ENCODE measurements at regions not wholly inside any gene's neighbourhood (a gene's known extent, or its start where the extent isn't known, plus 50 kb on each side); places are given as distances from the start of the nearest gene placed in this dataset.
"Not testable (repeated sequence)": the region's sequence is repeated elsewhere in the genome, so short reads cannot be mapped to it uniquely, and the experiment has no call there.

- Histone ChIP-seq H3K4me1 (ENCODE audit: control insufficient read depth, insufficient read depth, low read length) (no peaks in the 10 kb centered on the region), H3K36me3 (ENCODE audit: control insufficient read depth, insufficient read depth, low read length, severe bottlenecking) (no peaks in the 10 kb centered on the region), H3K4me3 (ENCODE audit: low read length) (no peak overlapping the region), H3K9me3 (ENCODE audit: control insufficient read depth, low read length) (no peaks in the 10 kb centered on the region), H3K27me3 (replicated peaks; ENCODE audit: control insufficient read depth, insufficient read depth, low read length) (no peaks in the 10 kb centered on the region), H3K9ac (ENCODE audit: low read length) (no peak overlapping the region)
- no peak for DNase-seq (ENCODE audit: low read depth)
Measured at GRCh38 chr5:24142341-24142740, 502.4 kb downstream of the CDH10 start.

- DNase-seq (ENCODE audit: low read depth) = no peak
- H3K36me3 ChIP-seq (ENCODE audit: control insufficient read depth, insufficient read depth, low read length, severe bottlenecking) = no peaks in the 10 kb centered on the region
- no peaks in the 10 kb centered on the region for H3K27me3 ChIP-seq (replicated peaks; ENCODE audit: control insufficient read depth, insufficient read depth, low read length)
- no peak overlapping the region for H3K4me3 ChIP-seq (ENCODE audit: low read length)
- H3K9ac ChIP-seq (ENCODE audit: low read length) = no peak overlapping the region
- H3K4me1 ChIP-seq (ENCODE audit: control insufficient read depth, insufficient read depth, low read length) = no peaks in the 10 kb centered on the region
- no peaks in the 10 kb centered on the region for H3K9me3 ChIP-seq (ENCODE audit: control insufficient read depth, low read length)
Measured at GRCh38 chr5:24145806-24146205, 499.0 kb downstream of the CDH10 start.

- Histone ChIP-seq H3K4me1 (ENCODE audit: control insufficient read depth, insufficient read depth, low read length) (no peaks in the 10 kb centered on the region), H3K27me3 (replicated peaks; ENCODE audit: control insufficient read depth, insufficient read depth, low read length) (no peaks in the 10 kb centered on the region), H3K9ac (ENCODE audit: low read length) (no peak overlapping the region), H3K9me3 (ENCODE audit: control insufficient read depth, low read length) (peaks cover 8% of the 10 kb centered on the region), H3K36me3 (ENCODE audit: control insufficient read depth, insufficient read depth, low read length, severe bottlenecking) (no peaks in the 10 kb centered on the region), H3K4me3 (ENCODE audit: low read length) (no peak overlapping the region)
- DNase-seq (ENCODE audit: low read depth) = no peak
Measured at GRCh38 chr5:24161559-24161958, 483.2 kb downstream of the CDH10 start.

GRCh38 chr5:24162343-24162742 lies 482.4 kb downstream of the CDH10 start:
- Histone ChIP-seq H3K36me3 (ENCODE audit: control insufficient read depth, insufficient read depth, low read length, severe bottlenecking) (no peaks in the 10 kb centered on the region), H3K9me3 (ENCODE audit: control insufficient read depth, low read length) (peaks cover 5% of the 10 kb centered on the region), H3K4me3 (ENCODE audit: low read length) (no peak overlapping the region), H3K4me1 (ENCODE audit: control insufficient read depth, insufficient read depth, low read length) (no peaks in the 10 kb centered on the region), H3K27me3 (replicated peaks; ENCODE audit: control insufficient read depth, insufficient read depth, low read length) (no peaks in the 10 kb centered on the region), H3K9ac (ENCODE audit: low read length) (no peak overlapping the region)
- DNase-seq (ENCODE audit: low read depth) = no peak

- no peak for DNase-seq (ENCODE audit: low read depth)
- H3K4me3 ChIP-seq (ENCODE audit: low read length) = no peak overlapping the region
Measured at GRCh38 chr5:24163091-24163490, 481.7 kb downstream of the CDH10 start.

GRCh38 chr5:24167806-24168205 lies 477.0 kb downstream of the CDH10 start:
- H3K9me3 ChIP-seq (ENCODE audit: control insufficient read depth, low read length) = no peaks in the 10 kb centered on the region
- H3K9ac ChIP-seq (ENCODE audit: low read length) = no peak overlapping the region
- no peaks in the 10 kb centered on the region for H3K4me1 ChIP-seq (ENCODE audit: control insufficient read depth, insufficient read depth, low read length)
- H3K36me3 ChIP-seq (ENCODE audit: control insufficient read depth, insufficient read depth, low read length, severe bottlenecking) = no peaks in the 10 kb centered on the region
- H3K4me3 ChIP-seq (ENCODE audit: low read length) = no peak overlapping the region
- DNase-seq (ENCODE audit: low read depth) = no peak
- H3K27me3 ChIP-seq (replicated peaks; ENCODE audit: control insufficient read depth, insufficient read depth, low read length) = no peaks in the 10 kb centered on the region

More at GRCh38 chr5:24163091-24163490, 481.7 kb downstream of the CDH10 start:
- Histone ChIP-seq H3K4me1 (ENCODE audit: control insufficient read depth, insufficient read depth, low read length) (no peaks in the 10 kb centered on the region), H3K9ac (ENCODE audit: low read length) (no peak overlapping the region), H3K36me3 (ENCODE audit: control insufficient read depth, insufficient read depth, low read length, severe bottlenecking) (no peaks in the 10 kb centered on the region), H3K27me3 (replicated peaks; ENCODE audit: control insufficient read depth, insufficient read depth, low read length) (no peaks in the 10 kb centered on the region), H3K9me3 (ENCODE audit: control insufficient read depth, low read length) (no peaks in the 10 kb centered on the region)

GRCh38 chr5:24170026-24170425 lies 474.8 kb downstream of the CDH10 start:
- DNase-seq (ENCODE audit: low read depth) = no peak
- H3K4me3 ChIP-seq (ENCODE audit: low read length) = no peak overlapping the region
- H3K4me1 ChIP-seq (ENCODE audit: control insufficient read depth, insufficient read depth, low read length) = no peaks in the 10 kb centered on the region
- no peaks in the 10 kb centered on the region for H3K9me3 ChIP-seq (ENCODE audit: control insufficient read depth, low read length)
- H3K27me3 ChIP-seq (replicated peaks; ENCODE audit: control insufficient read depth, insufficient read depth, low read length) = no peaks in the 10 kb centered on the region
- no peaks in the 10 kb centered on the region for H3K36me3 ChIP-seq (ENCODE audit: control insufficient read depth, insufficient read depth, low read length, severe bottlenecking)
- no peak overlapping the region for H3K9ac ChIP-seq (ENCODE audit: low read length)

GRCh38 chr5:24170930-24171329 lies 473.8 kb downstream of the CDH10 start:
- H3K4me3 ChIP-seq (ENCODE audit: low read length); H3K27me3 ChIP-seq (replicated peaks; ENCODE audit: control insufficient read depth, insufficient read depth, low read length); H3K4me1 ChIP-seq (ENCODE audit: control insufficient read depth, insufficient read depth, low read length); H3K9me3 ChIP-seq (ENCODE audit: control insufficient read depth, low read length); H3K36me3 ChIP-seq (ENCODE audit: control insufficient read depth, insufficient read depth, low read length, severe bottlenecking); DNase-seq (ENCODE audit: low read depth); H3K9ac ChIP-seq (ENCODE audit: low read length): not testable (repeated sequence)

GRCh38 chr5:24177821-24178220 lies 467.0 kb downstream of the CDH10 start:
- no peak for DNase-seq (ENCODE audit: low read depth)
- no peak overlapping the region for H3K9ac ChIP-seq (ENCODE audit: low read length)
- no peaks in the 10 kb centered on the region for H3K9me3 ChIP-seq (ENCODE audit: control insufficient read depth, low read length)
- H3K36me3 ChIP-seq (ENCODE audit: control insufficient read depth, insufficient read depth, low read length, severe bottlenecking) = no peaks in the 10 kb centered on the region
- H3K27me3 ChIP-seq (replicated peaks; ENCODE audit: control insufficient read depth, insufficient read depth, low read length) = no peaks in the 10 kb centered on the region
- no peaks in the 10 kb centered on the region for H3K4me1 ChIP-seq (ENCODE audit: control insufficient read depth, insufficient read depth, low read length)
- H3K4me3 ChIP-seq (ENCODE audit: low read length) = no peak overlapping the region

- Histone ChIP-seq H3K9ac (ENCODE audit: low read length) (no peak overlapping the region), H3K27me3 (replicated peaks; ENCODE audit: control insufficient read depth, insufficient read depth, low read length) (no peaks in the 10 kb centered on the region), H3K9me3 (ENCODE audit: control insufficient read depth, low read length) (no peaks in the 10 kb centered on the region), H3K4me3 (ENCODE audit: low read length) (no peak overlapping the region), H3K36me3 (ENCODE audit: control insufficient read depth, insufficient read depth, low read length, severe bottlenecking) (no peaks in the 10 kb centered on the region), H3K4me1 (ENCODE audit: control insufficient read depth, insufficient read depth, low read length) (peaks cover 8% of the 10 kb centered on the region)
- no peak for DNase-seq (ENCODE audit: low read depth)
Measured at GRCh38 chr5:24183981-24184380, 460.8 kb downstream of the CDH10 start.

GRCh38 chr5:24188216-24188925 lies 456.4 kb downstream of the CDH10 start:
- Histone ChIP-seq H3K9me3 (ENCODE audit: control insufficient read depth, low read length) (peaks cover 2% of the 10 kb centered on the region), H3K4me3 (ENCODE audit: low read length) (no peak overlapping the region), H3K9ac (ENCODE audit: low read length) (no peak overlapping the region), H3K36me3 (ENCODE audit: control insufficient read depth, insufficient read depth, low read length, severe bottlenecking) (no peaks in the 10 kb centered on the region), H3K27me3 (replicated peaks; ENCODE audit: control insufficient read depth, insufficient read depth, low read length) (no peaks in the 10 kb centered on the region), H3K4me1 (ENCODE audit: control insufficient read depth, insufficient read depth, low read length) (peaks cover 8% of the 10 kb centered on the region)
- DNase-seq (ENCODE audit: low read depth) = peak; percentile 1

GRCh38 chr5:24196789-24197188 lies 448.0 kb downstream of the CDH10 start:
- Histone ChIP-seq H3K9me3 (ENCODE audit: control insufficient read depth, low read length) (peaks cover 2% of the 10 kb centered on the region), H3K27me3 (replicated peaks; ENCODE audit: control insufficient read depth, insufficient read depth, low read length) (no peaks in the 10 kb centered on the region), H3K4me1 (ENCODE audit: control insufficient read depth, insufficient read depth, low read length) (no peaks in the 10 kb centered on the region), H3K36me3 (ENCODE audit: control insufficient read depth, insufficient read depth, low read length, severe bottlenecking) (no peaks in the 10 kb centered on the region), H3K9ac (ENCODE audit: low read length) (no peak overlapping the region), H3K4me3 (ENCODE audit: low read length) (no peak overlapping the region)
- DNase-seq (ENCODE audit: low read depth) = no peak

Measured in adipocyte (in vitro differentiated cells).